HepG2 (cell line): ENCODE measurements at regions not wholly inside any gene's neighbourhood (a gene's known extent, or its start where the extent isn't known, plus 50 kb on each side); places are given as distances from the start of the nearest gene placed in this dataset.

Experiments
- ATAC-seq: fragments of 200-7000 bp; cut with Tn5 transposase; 3 replicates; pipeline ENCODE4 v1.9.1; 2020; ENCODE audit warnings: mild to moderate bottlenecking, moderate library complexity
- BruUV-seq: library from RNA; stranded (reverse); fragments of 400-500 nt; replicated peaks from 2 replicates; lab custom pipeline; 2021; lab: Mats Ljungman, UMichigan
- CTCF ChIA-PET: fragments of 300-600 bp; formaldehyde crosslinking; extraction: SDS; loops from one replicate; lab custom pipeline; 2021; ENCODE audit warnings: low total read pairs, inconsistent platforms, low intra/inter-chr PET ratio; lab: Yijun Ruan, JAX
- POLR2A ChIA-PET: fragments of 350-600 bp; sonication (Branson Sonifier 250); formaldehyde crosslinking; loops from one replicate; lab custom pipeline; 2020; ENCODE audit warnings: antibody characterized with exemption, inconsistent platforms; lab: Yijun Ruan, JAX
- DNase-seq: peaks from one replicate; pipeline ENCODE4 v3.0.0-alpha.2; 2015; ENCODE audit warnings: low spot score
- FAIRE-seq: peaks from 3 replicates; lab custom pipeline; 2011; peaks lifted over from hg19 to GRCh38; lab: Jason Lieb, UNC
- H2AFZ ChIP-seq: one replicate; pipeline ENCODE4 v1.6.1; 2011; ENCODE audit warnings: low read length, inconsistent platforms
- H3K27ac ChIP-seq: fragments of 300-600 bp; 3 replicates; pipeline ENCODE4 v1.8.0; 2011; ENCODE audit warnings: mixed run types, mild to moderate bottlenecking, mixed read lengths, low read length, inconsistent platforms; ENCODE audit not compliant: insufficient read depth; ENCODE audit errors: extremely low read length
- H3K27me3 ChIP-seq, 2 experiments: fragments of 200-600 bp in 1 of 2; 2 replicates in 1 of 2; 3 replicates in 1 of 2; pipeline versions ENCODE4 v1.6.0 to v1.8.0; 2011; ENCODE audit warnings: low read length in 2 of 2, mild to moderate bottlenecking in 2 of 2, moderate library complexity in 2 of 2, inconsistent platforms in 1 of 2; ENCODE audit not compliant: insufficient read depth in 2 of 2, control insufficient read depth in 1 of 2
- H3K36me3 ChIP-seq, 2 experiments: fragments of 200-600 bp in 1 of 2; replicated peaks in 1 of 2; 2 replicates in 1 of 2; 3 replicates in 1 of 2; pipeline versions ENCODE4 v1.5.1 to v1.8.0; 2011; ENCODE audit warnings: low read length in 2 of 2, inconsistent platforms in 1 of 2; ENCODE audit not compliant: insufficient read depth in 2 of 2, control insufficient read depth in 1 of 2
- H3K4me1 ChIP-seq: 2 replicates; pipeline ENCODE4 v1.5.1; 2012; ENCODE audit warnings: low read length, inconsistent platforms; ENCODE audit not compliant: insufficient read depth
- H3K4me2 ChIP-seq: 2 replicates; pipeline ENCODE4 v1.6.0; 2011; ENCODE audit warnings: low read depth, low read length, inconsistent platforms
- H3K4me3 ChIP-seq, 3 experiments: fragments of 200-600 bp in 1 of 3; sonication (generic), shearing (Covaris generic) in 1 of 3; replicated peaks in 1 of 3; 2 replicates each; pipeline ENCODE4 v1.5.1; 2011 to 2016; ENCODE audit warnings: low read length in 3 of 3, inconsistent platforms in 2 of 3, low read depth in 2 of 3, mild to moderate bottlenecking in 2 of 3, control low read depth in 1 of 3, mixed read lengths in 1 of 3; ENCODE audit not compliant: insufficient read depth in 1 of 3
- H3K79me2 ChIP-seq: one replicate; pipeline ENCODE4 v1.6.1; 2011; ENCODE audit warnings: low read length, inconsistent platforms; ENCODE audit not compliant: insufficient read depth
- H3K9ac ChIP-seq: 2 replicates; pipeline ENCODE4 v1.6.0; 2011; ENCODE audit warnings: mild to moderate bottlenecking, low read depth, low read length, inconsistent platforms; ENCODE audit not compliant: insufficient read depth
- H3K9me3 ChIP-seq: 2 replicates; pipeline ENCODE4 v1.5.1; 2012; ENCODE audit warnings: mild to moderate bottlenecking, low read length
- H4K20me1 ChIP-seq: 2 replicates; pipeline ENCODE4 v1.6.0; 2011; ENCODE audit warnings: inconsistent platforms, mild to moderate bottlenecking, low read length, moderate library complexity; ENCODE audit not compliant: insufficient read depth
- DDIT3 ChIP-seq: sonication (generic); formaldehyde crosslinking; IDR thresholded peaks from 2 replicates; pipeline ENCODE4 v1.4.0; 2020; ENCODE audit warnings: mild to moderate bottlenecking, missing genetic modification reagents
- FOSL1 ChIP-seq: sonication (generic); formaldehyde crosslinking; IDR thresholded peaks from 2 replicates; pipeline ENCODE4 v1.9.0; 2021; ENCODE audit warnings: missing genetic modification reagents, borderline replicate concordance
- HMG20B ChIP-seq: conservative IDR thresholded peaks from 2 replicates; pipeline ENCODE4 v1.6.1; 2016; ENCODE audit warnings: missing genetic modification reagents, missing compliant biosample characterization
- KDM1A ChIP-seq: IDR thresholded peaks from 2 replicates; pipeline ENCODE4 v1.6.1; 2016; ENCODE audit warnings: missing compliant biosample characterization
- RARA ChIP-seq: IDR thresholded peaks from 2 replicates; pipeline ENCODE4 v1.6.1; 2016; ENCODE audit warnings: missing genetic modification reagents, missing compliant biosample characterization
- RBAK ChIP-seq: sonication (generic); formaldehyde crosslinking; IDR thresholded peaks from 2 replicates; pipeline ENCODE4 v1.5.1; 2020; ENCODE audit warnings: mild to moderate bottlenecking, missing genetic modification reagents
- SRSF9 ChIP-seq: fragments of 200-400 bp; formaldehyde crosslinking; IDR thresholded peaks from 2 replicates; pipeline ENCODE4 v1.6.1; 2018; ENCODE audit warnings: borderline replicate concordance, mild to moderate bottlenecking, low read depth, low read length; ENCODE audit not compliant: insufficient read depth, poor library complexity, severe bottlenecking
- TCF12 ChIP-seq, 2 experiments: fragments of 450-650 bp in 1 of 2; sonication (generic) in 1 of 2; formaldehyde crosslinking in 1 of 2; IDR thresholded peaks; 2 replicates each; pipeline versions ENCODE4 v1.6.1 to v1.8.0; 2017 to 2022; ENCODE audit warnings: antibody characterized with exemption in 1 of 2, mild to moderate bottlenecking in 1 of 2, missing genetic modification reagents in 1 of 2, moderate library complexity in 1 of 2
- TERF1 ChIP-seq: sonication (generic); formaldehyde crosslinking; IDR thresholded peaks from 2 replicates; pipeline ENCODE4 v1.8.0; 2022; ENCODE audit warnings: mild to moderate bottlenecking, missing genetic modification reagents, moderate library complexity
- ZNF3 ChIP-seq: IDR thresholded peaks from 2 replicates; pipeline ENCODE4 v1.7.0; 2017; ENCODE audit warnings: inconsistent platforms
- ZNF563 ChIP-seq: sonication (generic); formaldehyde crosslinking; IDR thresholded peaks from 2 replicates; pipeline ENCODE4 v1.8.0; 2022; ENCODE audit warnings: mild to moderate bottlenecking, moderate library complexity, missing genetic modification reagents
- WGBS: methylation state at CpG from one replicate; pipeline ENCODE4 v1.1.6; 2017; ENCODE audit warnings: low lambda C conversion rate; 5-methylcytosine and 5-hydroxymethylcytosine counted together
- in situ Hi-C: cut with HindIII; loops from 2 replicates; pipeline ENCODE4 v1.10.0; 2017; ENCODE audit warnings: low pct_unique_long_range_greater_than_20kb; ENCODE audit not compliant: extremely low pct_ligation_motif_present
- intact Hi-C: fragments of 100-400 bp; cut with micrococcal nuclease; formaldehyde crosslinking; loops from one replicate; pipeline ENCODE4 v1.10.0; 2022; ENCODE audit not compliant: unreplicated experiment
- TF ChIP-seq, protein P1 (sequence below): sonication (generic); formaldehyde crosslinking; IDR thresholded peaks from 2 replicates; pipeline ENCODE4 v1.4.0; 2020; ENCODE audit warnings: missing genetic modification reagents

DNA sequence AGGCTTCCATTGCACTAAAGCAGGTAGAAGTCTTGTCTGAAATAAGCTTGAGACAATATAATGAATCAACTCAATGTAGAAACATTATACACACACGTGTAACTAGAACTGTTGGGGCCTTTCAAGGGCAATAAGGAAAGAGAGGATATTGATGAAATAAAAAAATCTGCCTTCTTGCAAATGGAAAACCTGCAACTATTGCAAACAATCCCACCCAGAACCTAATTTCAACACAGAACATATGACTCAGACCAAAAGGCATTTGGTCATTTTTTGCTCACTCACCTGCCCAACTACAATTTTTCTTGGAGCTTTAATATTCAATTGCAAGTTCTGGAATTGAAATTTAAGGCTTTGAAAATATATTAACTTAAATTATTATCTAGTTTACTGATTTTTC lies 900.1 kb downstream of the TTLL7 start:
- no peak overlapping the region for H3K27ac ChIP-seq
- no peaks in the 10 kb centered on the region for H3K4me1 ChIP-seq
- H3K36me3 ChIP-seq, result no peaks in the 10 kb centered on the region
- FAIRE-seq (no peak), ATAC-seq (no peak), DNase-seq (no peak)
- intact Hi-C loops, result no loop called here
- peaks cover 89% of the 10 kb centered on the region for H3K9me3 ChIP-seq
- BruUV-seq, result no TSS peak
- ChIA-PET CTCF (no interaction called here), POLR2A (no interaction called here)
- in situ Hi-C loops, result no loop called here
- TF ChIP-seq ZNF563 (CRISPR knock-in tag), result no peak
- no peak for TF ChIP-seq RARA (CRISPR knock-in tag)
- no peak overlapping the region for H3K4me2 ChIP-seq
- H3K9ac ChIP-seq, result no peak overlapping the region
- H3K27me3 ChIP-seq, result no peaks in the 10 kb centered on the region
- H3K4me3 ChIP-seq, result no peak overlapping the region
- H4K20me1 ChIP-seq, result no peaks in the 10 kb centered on the region
- H3K79me2 ChIP-seq, result no peaks in the 10 kb centered on the region
- H2AFZ ChIP-seq, result no peak overlapping the region
- WGBS, result 0% methylated on average over 1 of the region's 1 CpG

GRCh38 chr1:83098131-83098530 lies 900.8 kb downstream of the TTLL7 start:
- no peaks in the 10 kb centered on the region for H3K36me3 ChIP-seq
- no peak overlapping the region for H3K4me3 ChIP-seq
- H4K20me1 ChIP-seq, result no peaks in the 10 kb centered on the region
- H3K9ac ChIP-seq, result no peak overlapping the region
- H3K27me3 ChIP-seq, result no peaks in the 10 kb centered on the region
- FAIRE-seq, result no peak
- no peak overlapping the region for H3K4me2 ChIP-seq
- H2AFZ ChIP-seq, result no peak overlapping the region
- ChIA-PET CTCF (no interaction called here), POLR2A (no interaction called here)
- H3K27ac ChIP-seq, result no peak overlapping the region
- in situ Hi-C loops, result no loop called here
- H3K4me1 ChIP-seq, result no peaks in the 10 kb centered on the region
- no peaks in the 10 kb centered on the region for H3K79me2 ChIP-seq
- intact Hi-C loops, result no loop called here
- no peak for ATAC-seq
- 3% methylated on average over 3 of the region's 3 CpGs for WGBS
- no peak for DNase-seq
- BruUV-seq, result no TSS peak
- peaks cover 91% of the 10 kb centered on the region for H3K9me3 ChIP-seq
- TF ChIP-seq ZNF3 (CRISPR knock-in tag) (no peak), SRSF9 (no peak), TERF1 (no peak), TCF12 (IDR thresholded peaks at IDR 0.05) (no peak), TCF12 (CRISPR knock-in tag; IDR thresholded peaks at IDR 0.05) (no peak), RBAK (no peak), KDM1A (CRISPR knock-in tag) (no peak), HMG20B (no peak), DDIT3 (no peak), FOSL1 (CRISPR knock-in tag) (no peak)
- TF ChIP-seq, protein P1, sequence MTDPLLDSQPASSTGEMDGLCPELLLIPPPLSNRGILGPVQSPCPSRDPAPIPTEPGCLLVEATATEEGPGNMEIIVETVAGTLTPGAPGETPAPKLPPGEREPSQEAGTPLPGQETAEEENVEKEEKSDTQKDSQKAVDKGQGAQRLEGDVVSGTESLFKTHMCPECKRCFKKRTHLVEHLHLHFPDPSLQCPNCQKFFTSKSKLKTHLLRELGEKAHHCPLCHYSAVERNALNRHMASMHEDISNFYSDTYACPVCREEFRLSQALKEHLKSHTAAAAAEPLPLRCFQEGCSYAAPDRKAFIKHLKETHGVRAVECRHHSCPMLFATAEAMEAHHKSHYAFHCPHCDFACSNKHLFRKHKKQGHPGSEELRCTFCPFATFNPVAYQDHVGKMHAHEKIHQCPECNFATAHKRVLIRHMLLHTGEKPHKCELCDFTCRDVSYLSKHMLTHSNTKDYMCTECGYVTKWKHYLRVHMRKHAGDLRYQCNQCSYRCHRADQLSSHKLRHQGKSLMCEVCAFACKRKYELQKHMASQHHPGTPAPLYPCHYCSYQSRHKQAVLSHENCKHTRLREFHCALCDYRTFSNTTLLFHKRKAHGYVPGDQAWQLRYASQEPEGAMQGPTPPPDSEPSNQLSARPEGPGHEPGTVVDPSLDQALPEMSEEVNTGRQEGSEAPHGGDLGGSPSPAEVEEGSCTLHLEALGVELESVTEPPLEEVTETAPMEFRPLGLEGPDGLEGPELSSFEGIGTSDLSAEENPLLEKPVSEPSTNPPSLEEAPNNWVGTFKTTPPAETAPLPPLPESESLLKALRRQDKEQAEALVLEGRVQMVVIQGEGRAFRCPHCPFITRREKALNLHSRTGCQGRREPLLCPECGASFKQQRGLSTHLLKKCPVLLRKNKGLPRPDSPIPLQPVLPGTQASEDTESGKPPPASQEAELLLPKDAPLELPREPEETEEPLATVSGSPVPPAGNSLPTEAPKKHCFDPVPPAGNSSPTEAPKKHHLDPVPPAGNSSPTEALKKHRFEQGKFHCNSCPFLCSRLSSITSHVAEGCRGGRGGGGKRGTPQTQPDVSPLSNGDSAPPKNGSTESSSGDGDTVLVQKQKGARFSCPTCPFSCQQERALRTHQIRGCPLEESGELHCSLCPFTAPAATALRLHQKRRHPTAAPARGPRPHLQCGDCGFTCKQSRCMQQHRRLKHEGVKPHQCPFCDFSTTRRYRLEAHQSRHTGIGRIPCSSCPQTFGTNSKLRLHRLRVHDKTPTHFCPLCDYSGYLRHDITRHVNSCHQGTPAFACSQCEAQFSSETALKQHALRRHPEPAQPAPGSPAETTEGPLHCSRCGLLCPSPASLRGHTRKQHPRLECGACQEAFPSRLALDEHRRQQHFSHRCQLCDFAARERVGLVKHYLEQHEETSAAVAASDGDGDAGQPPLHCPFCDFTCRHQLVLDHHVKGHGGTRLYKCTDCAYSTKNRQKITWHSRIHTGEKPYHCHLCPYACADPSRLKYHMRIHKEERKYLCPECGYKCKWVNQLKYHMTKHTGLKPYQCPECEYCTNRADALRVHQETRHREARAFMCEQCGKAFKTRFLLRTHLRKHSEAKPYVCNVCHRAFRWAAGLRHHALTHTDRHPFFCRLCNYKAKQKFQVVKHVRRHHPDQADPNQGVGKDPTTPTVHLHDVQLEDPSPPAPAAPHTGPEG, result no peak
